Astrocyte (in vitro differentiated cells and primary cell): ENCODE measurements at regions not wholly inside any gene's neighbourhood (a gene's known extent, or its start where the extent isn't known, plus 50 kb on each side); places are given as distances from the start of the nearest gene placed in this dataset.

Experiments used
- DNase-seq: peaks from one replicate; pipeline ENCODE4 v3.0.0-alpha.2; 2010; ENCODE audit warnings: low read depth
- FAIRE-seq: peaks from 2 replicates; lab custom pipeline; 2011; peaks lifted over from hg19 to GRCh38; lab: Jason Lieb, UNC
- H2AFZ ChIP-seq: 2 replicates; pipeline ENCODE4 v1.6.0; 2012; ENCODE audit warnings: low read depth, low read length, inconsistent platforms
- H3K27ac ChIP-seq: 2 replicates; pipeline ENCODE4 v1.5.1; 2011; ENCODE audit warnings: low read depth, low read length, inconsistent platforms
- H3K27me3 ChIP-seq: 2 replicates; pipeline ENCODE4 v1.6.0; 2011; ENCODE audit warnings: low read length, inconsistent platforms; ENCODE audit not compliant: insufficient read depth
- H3K36me3 ChIP-seq: 2 replicates; pipeline ENCODE4 v1.5.1; 2011; ENCODE audit warnings: low read length, inconsistent platforms; ENCODE audit not compliant: insufficient read depth
- H3K4me1 ChIP-seq: 2 replicates; pipeline ENCODE4 v1.5.1; 2011; ENCODE audit warnings: low read length, inconsistent platforms; ENCODE audit not compliant: insufficient read depth
- H3K4me2 ChIP-seq: 2 replicates; pipeline ENCODE4 v1.6.0; 2012; ENCODE audit warnings: low read length, inconsistent platforms
- H3K4me3 ChIP-seq: 2 replicates; pipeline ENCODE4 v1.5.1; 2011; ENCODE audit warnings: low read depth, mild to moderate bottlenecking, low read length, inconsistent platforms; ENCODE audit not compliant: insufficient read depth
- H3K79me2 ChIP-seq: 2 replicates; pipeline ENCODE4 v1.6.0; 2012; ENCODE audit warnings: mild to moderate bottlenecking, low read length, inconsistent platforms; ENCODE audit not compliant: insufficient read depth
- H3K9ac ChIP-seq: 2 replicates; pipeline ENCODE4 v1.6.0; 2012; ENCODE audit warnings: mild to moderate bottlenecking, low read length, inconsistent platforms
- H3K9me3 ChIP-seq: 2 replicates; pipeline ENCODE4 v1.5.1; 2012; ENCODE audit warnings: low read depth, mild to moderate bottlenecking, low read length, inconsistent platforms; ENCODE audit not compliant: insufficient read depth
- H4K20me1 ChIP-seq: 2 replicates; pipeline ENCODE4 v1.6.0; 2012; ENCODE audit warnings: low read length, inconsistent platforms; ENCODE audit not compliant: insufficient read depth
- H3K27ac Mint-ChIP-seq: one replicate; pipeline ENCODE4 v1.8.0; 2021; ENCODE audit warnings: mild to moderate bottlenecking, mixed read lengths; ENCODE audit not compliant: unreplicated experiment
- H3K27me3 Mint-ChIP-seq: one replicate; pipeline ENCODE4 v1.8.0; 2021; ENCODE audit warnings: low read depth, mixed read lengths; ENCODE audit not compliant: unreplicated experiment
- H3K36me3 Mint-ChIP-seq: one replicate; pipeline ENCODE4 v1.8.0; 2021; ENCODE audit warnings: low read depth, mixed read lengths; ENCODE audit not compliant: unreplicated experiment
- H3K4me1 Mint-ChIP-seq: one replicate; pipeline ENCODE4 v1.8.0; 2021; ENCODE audit warnings: low read depth, mixed read lengths; ENCODE audit not compliant: unreplicated experiment
- H3K4me3 Mint-ChIP-seq: one replicate; pipeline ENCODE4 v1.8.0; 2021; ENCODE audit warnings: mild to moderate bottlenecking, moderate library complexity, mixed read lengths; ENCODE audit not compliant: unreplicated experiment
- H3K9me3 Mint-ChIP-seq: one replicate; pipeline ENCODE4 v1.8.0; 2021; ENCODE audit warnings: mild to moderate bottlenecking, mixed read lengths; ENCODE audit not compliant: unreplicated experiment
- EZH2 ChIP-seq: IDR thresholded peaks from 2 replicates; pipeline ENCODE4 v1.6.1; 2012; ENCODE audit warnings: mild to moderate bottlenecking, low read length, inconsistent platforms; ENCODE audit not compliant: insufficient read depth
- TF ChIP-seq, protein P1 (sequence below): IDR thresholded peaks from 2 replicates; pipeline ENCODE4 v1.5.1; 2011; ENCODE audit warnings: low read depth, mild to moderate bottlenecking, inconsistent platforms, low read length, moderate library complexity; ENCODE audit not compliant: insufficient read depth

- H3K36me3 Mint-ChIP-seq = no peaks in the 10 kb centered on the region
- Histone ChIP-seq H2AFZ (no peak overlapping the region), H3K4me2 (no peak overlapping the region), H3K36me3 (no peaks in the 10 kb centered on the region), H3K4me3 (no peak overlapping the region), H3K4me1 (no peaks in the 10 kb centered on the region), H3K9ac (no peak overlapping the region), H3K27me3 (no peaks in the 10 kb centered on the region), H3K79me2 (no peaks in the 10 kb centered on the region), H3K27ac (no peak overlapping the region), H3K9me3 (no peaks in the 10 kb centered on the region), H4K20me1 (no peaks in the 10 kb centered on the region)
- H3K27ac Mint-ChIP-seq = no peak overlapping the region
- H3K27me3 Mint-ChIP-seq = no peaks in the 10 kb centered on the region
- no peak for TF ChIP-seq EZH2
- H3K9me3 Mint-ChIP-seq = no peaks in the 10 kb centered on the region
- no peak for FAIRE-seq
- peaks cover 5% of the 10 kb centered on the region for H3K4me1 Mint-ChIP-seq
- DNase-seq = no peak
- H3K4me3 Mint-ChIP-seq = no peak overlapping the region
Observed at GRCh38 chr5:157999696-158000095, 140.8 kb upstream of the CLINT1 start.

GRCh38 chr5:157997991-157998504 lies 139.1 kb upstream of the CLINT1 start:
- no peaks in the 10 kb centered on the region for H3K9me3 Mint-ChIP-seq
- H2AFZ ChIP-seq = peak overlapping the region; percentile 39

GRCh38 chr5:157994906-157995519 lies 136.1 kb upstream of the CLINT1 start:
- no peaks in the 10 kb centered on the region for H3K79me2 ChIP-seq
- H3K4me1 ChIP-seq = no peaks in the 10 kb centered on the region
- FAIRE-seq (no peak), DNase-seq (peak; percentile 25)
- no peak overlapping the region for H3K4me3 ChIP-seq
- H3K27me3 Mint-ChIP-seq = no peaks in the 10 kb centered on the region
- H3K27me3 ChIP-seq = no peaks in the 10 kb centered on the region
- TF ChIP-seq EZH2 = no peak
- TF ChIP-seq, protein P1, sequence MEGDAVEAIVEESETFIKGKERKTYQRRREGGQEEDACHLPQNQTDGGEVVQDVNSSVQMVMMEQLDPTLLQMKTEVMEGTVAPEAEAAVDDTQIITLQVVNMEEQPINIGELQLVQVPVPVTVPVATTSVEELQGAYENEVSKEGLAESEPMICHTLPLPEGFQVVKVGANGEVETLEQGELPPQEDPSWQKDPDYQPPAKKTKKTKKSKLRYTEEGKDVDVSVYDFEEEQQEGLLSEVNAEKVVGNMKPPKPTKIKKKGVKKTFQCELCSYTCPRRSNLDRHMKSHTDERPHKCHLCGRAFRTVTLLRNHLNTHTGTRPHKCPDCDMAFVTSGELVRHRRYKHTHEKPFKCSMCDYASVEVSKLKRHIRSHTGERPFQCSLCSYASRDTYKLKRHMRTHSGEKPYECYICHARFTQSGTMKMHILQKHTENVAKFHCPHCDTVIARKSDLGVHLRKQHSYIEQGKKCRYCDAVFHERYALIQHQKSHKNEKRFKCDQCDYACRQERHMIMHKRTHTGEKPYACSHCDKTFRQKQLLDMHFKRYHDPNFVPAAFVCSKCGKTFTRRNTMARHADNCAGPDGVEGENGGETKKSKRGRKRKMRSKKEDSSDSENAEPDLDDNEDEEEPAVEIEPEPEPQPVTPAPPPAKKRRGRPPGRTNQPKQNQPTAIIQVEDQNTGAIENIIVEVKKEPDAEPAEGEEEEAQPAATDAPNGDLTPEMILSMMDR = peak; percentile 74
- H3K4me3 Mint-ChIP-seq = no peak overlapping the region
- no peak overlapping the region for H3K9ac ChIP-seq
- no peaks in the 10 kb centered on the region for H3K9me3 Mint-ChIP-seq
- no peak overlapping the region for H2AFZ ChIP-seq
- H3K36me3 Mint-ChIP-seq = no peaks in the 10 kb centered on the region
- H3K27ac Mint-ChIP-seq = no peak overlapping the region
- no peak overlapping the region for H3K27ac ChIP-seq
- peaks cover 7% of the 10 kb centered on the region for H3K4me1 Mint-ChIP-seq
- H3K36me3 ChIP-seq = no peaks in the 10 kb centered on the region
- no peak overlapping the region for H3K4me2 ChIP-seq
- no peaks in the 10 kb centered on the region for H3K9me3 ChIP-seq
- no peaks in the 10 kb centered on the region for H4K20me1 ChIP-seq

More at GRCh38 chr5:157997991-157998504, 139.1 kb upstream of the CLINT1 start:
- Histone ChIP-seq H3K4me2 (no peak overlapping the region), H4K20me1 (no peaks in the 10 kb centered on the region), H3K27me3 (no peaks in the 10 kb centered on the region), H3K27ac (no peak overlapping the region), H3K4me3 (no peak overlapping the region), H3K9ac (no peak overlapping the region), H3K36me3 (no peaks in the 10 kb centered on the region), H3K4me1 (no peaks in the 10 kb centered on the region), H3K79me2 (no peaks in the 10 kb centered on the region), H3K9me3 (no peaks in the 10 kb centered on the region)
- Mint-ChIP-seq H3K4me3 (no peak overlapping the region), H3K27me3 (no peaks in the 10 kb centered on the region), H3K36me3 (no peaks in the 10 kb centered on the region), H3K4me1 (peaks cover 7% of the 10 kb centered on the region), H3K27ac (no peak overlapping the region)
- FAIRE-seq (no peak), DNase-seq (peak; percentile 18)
- no peak for TF ChIP-seq EZH2
- TF ChIP-seq, protein P1 = no peak
